ENCODE measurements at regions not wholly inside any gene's neighbourhood (a gene's known extent, or its start where the extent isn't known, plus 50 kb on each side); places are given as distances from the start of the nearest gene placed in this dataset.

DNA sequence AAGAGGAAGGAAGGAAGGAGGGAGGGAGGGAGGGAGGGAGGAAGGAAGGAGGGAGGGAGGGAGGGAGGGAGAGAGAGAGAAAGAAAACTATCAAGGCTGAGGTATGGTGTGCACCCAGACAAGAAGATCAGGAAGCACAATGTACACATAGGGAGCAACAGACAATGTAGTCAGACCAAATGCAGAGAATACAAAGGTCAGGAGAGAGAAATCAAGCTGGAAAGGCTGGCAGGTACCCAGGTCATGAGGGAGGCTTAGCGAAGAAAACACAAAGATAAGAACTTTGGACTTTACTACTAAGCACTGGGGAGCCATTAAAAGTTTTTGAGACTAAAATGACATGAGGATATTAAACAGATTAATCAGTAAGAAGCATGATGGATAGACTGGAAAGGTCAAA, 176.0 kb upstream of the TMCO5A start (continued):
- TF ChIP-seq, protein P1, sequence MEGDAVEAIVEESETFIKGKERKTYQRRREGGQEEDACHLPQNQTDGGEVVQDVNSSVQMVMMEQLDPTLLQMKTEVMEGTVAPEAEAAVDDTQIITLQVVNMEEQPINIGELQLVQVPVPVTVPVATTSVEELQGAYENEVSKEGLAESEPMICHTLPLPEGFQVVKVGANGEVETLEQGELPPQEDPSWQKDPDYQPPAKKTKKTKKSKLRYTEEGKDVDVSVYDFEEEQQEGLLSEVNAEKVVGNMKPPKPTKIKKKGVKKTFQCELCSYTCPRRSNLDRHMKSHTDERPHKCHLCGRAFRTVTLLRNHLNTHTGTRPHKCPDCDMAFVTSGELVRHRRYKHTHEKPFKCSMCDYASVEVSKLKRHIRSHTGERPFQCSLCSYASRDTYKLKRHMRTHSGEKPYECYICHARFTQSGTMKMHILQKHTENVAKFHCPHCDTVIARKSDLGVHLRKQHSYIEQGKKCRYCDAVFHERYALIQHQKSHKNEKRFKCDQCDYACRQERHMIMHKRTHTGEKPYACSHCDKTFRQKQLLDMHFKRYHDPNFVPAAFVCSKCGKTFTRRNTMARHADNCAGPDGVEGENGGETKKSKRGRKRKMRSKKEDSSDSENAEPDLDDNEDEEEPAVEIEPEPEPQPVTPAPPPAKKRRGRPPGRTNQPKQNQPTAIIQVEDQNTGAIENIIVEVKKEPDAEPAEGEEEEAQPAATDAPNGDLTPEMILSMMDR (conservative IDR thresholded peaks at IDR 0.05; ENCODE audit: low read depth in 2 of 2) = no peak
- TF ChIP-seq, protein P2, sequence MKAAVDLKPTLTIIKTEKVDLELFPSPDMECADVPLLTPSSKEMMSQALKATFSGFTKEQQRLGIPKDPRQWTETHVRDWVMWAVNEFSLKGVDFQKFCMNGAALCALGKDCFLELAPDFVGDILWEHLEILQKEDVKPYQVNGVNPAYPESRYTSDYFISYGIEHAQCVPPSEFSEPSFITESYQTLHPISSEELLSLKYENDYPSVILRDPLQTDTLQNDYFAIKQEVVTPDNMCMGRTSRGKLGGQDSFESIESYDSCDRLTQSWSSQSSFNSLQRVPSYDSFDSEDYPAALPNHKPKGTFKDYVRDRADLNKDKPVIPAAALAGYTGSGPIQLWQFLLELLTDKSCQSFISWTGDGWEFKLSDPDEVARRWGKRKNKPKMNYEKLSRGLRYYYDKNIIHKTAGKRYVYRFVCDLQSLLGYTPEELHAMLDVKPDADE (IDR thresholded peaks at IDR 0.05) = no peak

DNA sequence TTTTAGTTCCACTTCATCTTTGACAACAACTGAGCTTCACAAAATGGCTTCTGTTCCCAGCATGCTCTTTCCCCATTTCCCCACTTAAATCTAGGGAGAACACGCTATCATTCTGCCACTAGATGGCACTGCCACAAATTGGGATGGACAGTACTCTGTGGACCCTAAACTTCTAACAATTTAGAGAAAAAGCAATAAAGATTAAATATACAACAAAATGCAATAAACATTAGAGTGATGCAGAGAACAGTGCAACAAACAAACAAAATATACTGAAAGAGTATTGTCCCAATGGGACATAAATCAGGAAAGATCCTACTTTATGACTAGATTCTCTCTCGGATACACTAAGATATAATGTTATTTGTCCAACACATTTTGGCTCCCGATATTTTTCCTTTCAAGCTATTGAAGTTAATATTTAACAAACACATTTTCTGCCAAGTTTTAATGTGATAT, 169.7 kb upstream of the TMCO5A start:
- H3K27ac Mint-ChIP-seq = no peak overlapping the region
- H3K9me3 Mint-ChIP-seq = no peaks in the 10 kb centered on the region
- H3K27me3 ChIP-seq (ENCODE audit: insufficient read depth) = no peaks in the 10 kb centered on the region
- no peaks in the 10 kb centered on the region for H3K4me1 Mint-ChIP-seq
- peaks cover 4% of the 10 kb centered on the region; the same call in 1 of the 2 replicates for H3K9me2 ChIP-seq (ENCODE audit: insufficient read depth)
- H3K4me3 ChIP-seq = no peak overlapping the region
- H3F3A ChIP-seq (replicated peaks; ENCODE audit: low read depth) = no peaks in the 10 kb centered on the region
- TF ChIP-seq, protein P1 (conservative IDR thresholded peaks at IDR 0.05; ENCODE audit: low read depth in 2 of 2) = peak; percentile 79 to 91
- TF ChIP-seq, protein P3, sequence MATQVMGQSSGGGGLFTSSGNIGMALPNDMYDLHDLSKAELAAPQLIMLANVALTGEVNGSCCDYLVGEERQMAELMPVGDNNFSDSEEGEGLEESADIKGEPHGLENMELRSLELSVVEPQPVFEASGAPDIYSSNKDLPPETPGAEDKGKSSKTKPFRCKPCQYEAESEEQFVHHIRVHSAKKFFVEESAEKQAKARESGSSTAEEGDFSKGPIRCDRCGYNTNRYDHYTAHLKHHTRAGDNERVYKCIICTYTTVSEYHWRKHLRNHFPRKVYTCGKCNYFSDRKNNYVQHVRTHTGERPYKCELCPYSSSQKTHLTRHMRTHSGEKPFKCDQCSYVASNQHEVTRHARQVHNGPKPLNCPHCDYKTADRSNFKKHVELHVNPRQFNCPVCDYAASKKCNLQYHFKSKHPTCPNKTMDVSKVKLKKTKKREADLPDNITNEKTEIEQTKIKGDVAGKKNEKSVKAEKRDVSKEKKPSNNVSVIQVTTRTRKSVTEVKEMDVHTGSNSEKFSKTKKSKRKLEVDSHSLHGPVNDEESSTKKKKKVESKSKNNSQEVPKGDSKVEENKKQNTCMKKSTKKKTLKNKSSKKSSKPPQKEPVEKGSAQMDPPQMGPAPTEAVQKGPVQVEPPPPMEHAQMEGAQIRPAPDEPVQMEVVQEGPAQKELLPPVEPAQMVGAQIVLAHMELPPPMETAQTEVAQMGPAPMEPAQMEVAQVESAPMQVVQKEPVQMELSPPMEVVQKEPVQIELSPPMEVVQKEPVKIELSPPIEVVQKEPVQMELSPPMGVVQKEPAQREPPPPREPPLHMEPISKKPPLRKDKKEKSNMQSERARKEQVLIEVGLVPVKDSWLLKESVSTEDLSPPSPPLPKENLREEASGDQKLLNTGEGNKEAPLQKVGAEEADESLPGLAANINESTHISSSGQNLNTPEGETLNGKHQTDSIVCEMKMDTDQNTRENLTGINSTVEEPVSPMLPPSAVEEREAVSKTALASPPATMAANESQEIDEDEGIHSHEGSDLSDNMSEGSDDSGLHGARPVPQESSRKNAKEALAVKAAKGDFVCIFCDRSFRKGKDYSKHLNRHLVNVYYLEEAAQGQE (IDR thresholded peaks at IDR 0.05; ENCODE audit: unreplicated experiment) = no peak
- no peak overlapping the region for H3K4me3 Mint-ChIP-seq
- H3K36me3 ChIP-seq (ENCODE audit: insufficient read depth) = no peaks in the 10 kb centered on the region
- ATAC-seq = peak; percentile 72
- DNase-seq (ENCODE audit: low spot score) = peak; percentile 77
- H3K79me2 ChIP-seq (replicated peaks; ENCODE audit: insufficient read depth) = no peaks in the 10 kb centered on the region
- H4K20me1 ChIP-seq (replicated peaks; ENCODE audit: insufficient read depth) = no peaks in the 10 kb centered on the region
- no peak overlapping the region for H3K27ac ChIP-seq (ENCODE audit: low read depth)
- no peaks in the 10 kb centered on the region for H3K4me1 ChIP-seq (ENCODE audit: insufficient read depth)
- peak overlapping the region; percentile 97 for H2AFZ ChIP-seq
- no peak overlapping the region for H3K4me2 ChIP-seq
- H3K36me3 Mint-ChIP-seq (ENCODE audit: low read depth) = peaks cover 3% of the 10 kb centered on the region; the same call in 1 of the 3 replicates
- peaks cover 3% of the 10 kb centered on the region for H3K27me3 Mint-ChIP-seq (ENCODE audit: insufficient read depth, low read depth, poor library complexity)

Data from GM23338 (cell line).